ENCODE measurements at regions not wholly inside any gene's neighbourhood (a gene's known extent, or its start where the extent isn't known, plus 50 kb on each side); places are given as distances from the start of the nearest gene placed in this dataset.
"Not testable (repeated sequence)": the region's sequence is repeated elsewhere in the genome, so short reads cannot be mapped to it uniquely, and the experiment has no call there.

DNA sequence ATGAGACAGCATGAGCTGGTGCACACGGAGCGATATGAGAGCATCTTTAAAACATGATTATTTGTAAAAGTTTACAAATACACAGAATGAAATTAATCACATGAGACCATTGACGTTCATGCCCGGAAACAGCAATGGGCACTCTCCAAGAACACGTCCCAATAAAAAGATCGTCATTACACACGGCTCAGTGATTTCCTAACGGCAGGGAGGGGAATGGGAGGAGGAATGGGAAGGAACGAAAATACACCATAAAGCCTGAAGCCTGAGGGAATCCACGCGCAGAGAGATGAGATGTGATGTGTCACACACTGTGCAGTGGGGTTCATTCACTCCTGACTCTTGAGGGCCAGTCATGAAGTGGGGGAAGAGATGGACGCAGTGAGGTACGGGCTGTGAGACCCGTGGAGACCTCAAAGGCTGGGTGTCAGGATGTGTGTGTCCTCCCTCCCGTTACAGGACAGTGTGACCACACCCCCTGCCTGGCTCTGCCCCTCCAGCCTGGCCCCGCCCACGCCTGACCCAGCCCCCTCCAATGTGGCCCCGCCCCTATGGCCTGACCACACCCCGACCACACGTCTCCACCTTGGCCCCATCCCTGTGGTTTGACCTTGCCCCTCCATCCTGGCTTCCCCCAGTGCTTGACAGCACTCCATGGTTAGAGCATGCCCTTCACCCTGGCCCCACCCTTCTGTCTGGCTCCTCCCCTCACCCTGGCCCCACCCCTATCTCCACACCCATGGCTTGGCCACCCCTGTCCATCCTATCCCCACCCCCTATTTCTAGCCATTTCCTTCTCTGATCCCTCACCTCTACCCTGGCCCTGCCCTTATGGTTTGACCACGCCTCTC, 270.5 kb upstream of the SFSWAP start:
- H3K9me3 Mint-ChIP-seq; H3K27me3 Mint-ChIP-seq (ENCODE audit: low read depth); H3K4me1 Mint-ChIP-seq (ENCODE audit: low read depth); H3K36me3 Mint-ChIP-seq (ENCODE audit: low read depth); H3K27ac Mint-ChIP-seq; H3K4me3 Mint-ChIP-seq: not testable (repeated sequence)

GRCh38 chr12:131441060-131441396, 269.9 kb upstream of the SFSWAP start:
- no peak overlapping the region for H3K4me3 Mint-ChIP-seq
- no peaks in the 10 kb centered on the region for H3K36me3 Mint-ChIP-seq (ENCODE audit: low read depth)
- no peaks in the 10 kb centered on the region for H3K9me3 Mint-ChIP-seq
- no peak overlapping the region for H3K27ac Mint-ChIP-seq
- no peaks in the 10 kb centered on the region for H3K4me1 Mint-ChIP-seq (ENCODE audit: low read depth)
- H3K27me3 Mint-ChIP-seq (ENCODE audit: low read depth) = no peaks in the 10 kb centered on the region

DNA sequence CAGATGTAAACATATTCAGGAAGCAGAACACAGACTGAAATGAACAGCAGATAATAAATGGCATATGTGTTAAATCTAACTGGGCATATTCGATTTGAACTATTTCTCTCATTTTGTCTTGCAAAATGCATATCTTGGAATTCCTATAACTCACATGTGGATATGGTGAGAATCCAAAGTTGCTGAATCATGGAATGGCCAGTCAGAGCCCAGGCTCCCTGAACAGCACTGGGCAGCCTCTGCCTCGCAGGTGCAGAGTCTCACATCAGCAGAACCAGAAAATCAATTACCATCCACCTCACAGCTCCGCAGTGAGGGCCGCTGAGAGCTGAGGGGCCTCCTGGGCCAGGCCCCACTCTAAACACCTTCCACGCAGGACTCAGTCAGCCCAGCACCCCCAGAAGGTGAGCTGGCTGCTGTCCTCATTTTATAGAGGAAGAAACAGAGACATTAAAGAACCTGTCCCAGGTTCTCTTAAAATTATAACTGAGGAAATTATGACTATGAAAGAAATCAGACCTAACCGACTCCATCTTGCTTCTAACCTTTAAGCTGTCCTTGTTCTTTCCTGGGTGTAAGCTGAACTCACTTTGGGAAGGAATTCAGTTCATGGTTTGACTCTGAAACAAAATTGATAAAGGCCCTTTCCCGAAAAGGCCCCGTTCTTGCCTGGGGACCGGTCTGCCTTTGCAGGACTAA, 269.1 kb upstream of the SFSWAP start:
- Mint-ChIP-seq H3K27ac (no peak overlapping the region), H3K9me3 (no peaks in the 10 kb centered on the region), H3K36me3 (ENCODE audit: low read depth) (no peaks in the 10 kb centered on the region), H3K4me3 (no peak overlapping the region), H3K27me3 (ENCODE audit: low read depth) (no peaks in the 10 kb centered on the region), H3K4me1 (ENCODE audit: low read depth) (no peaks in the 10 kb centered on the region)

- H3K27me3 Mint-ChIP-seq (ENCODE audit: low read depth) = no peaks in the 10 kb centered on the region
- no peaks in the 10 kb centered on the region for H3K36me3 Mint-ChIP-seq (ENCODE audit: low read depth)
- H3K4me3 Mint-ChIP-seq = no peak overlapping the region
- no peaks in the 10 kb centered on the region for H3K4me1 Mint-ChIP-seq (ENCODE audit: low read depth)
- no peaks in the 10 kb centered on the region for H3K9me3 Mint-ChIP-seq
- no peak overlapping the region for H3K27ac Mint-ChIP-seq
These were observed 268.5 kb upstream of the SFSWAP start for GRCh38 chr12:131442337-131442918.

GRCh38 chr12:131443019-131444000, 267.6 kb upstream of the SFSWAP start:
- no peaks in the 10 kb centered on the region for H3K4me1 Mint-ChIP-seq (ENCODE audit: low read depth)
- H3K4me3 Mint-ChIP-seq = no peak overlapping the region
- no peak overlapping the region for H3K27ac Mint-ChIP-seq
- no peaks in the 10 kb centered on the region for H3K9me3 Mint-ChIP-seq
- no peaks in the 10 kb centered on the region for H3K27me3 Mint-ChIP-seq (ENCODE audit: low read depth)
- no peaks in the 10 kb centered on the region for H3K36me3 Mint-ChIP-seq (ENCODE audit: low read depth)

- Mint-ChIP-seq H3K27me3 (ENCODE audit: low read depth) (no peaks in the 10 kb centered on the region), H3K9me3 (no peaks in the 10 kb centered on the region), H3K4me1 (ENCODE audit: low read depth) (no peaks in the 10 kb centered on the region), H3K4me3 (no peak overlapping the region), H3K27ac (no peak overlapping the region), H3K36me3 (ENCODE audit: low read depth) (no peaks in the 10 kb centered on the region)
These were observed 266.4 kb upstream of the SFSWAP start for GRCh38 chr12:131444220-131445164.

GRCh38 chr12:131445184-131445774, 265.6 kb upstream of the SFSWAP start:
- Mint-ChIP-seq H3K4me1 (ENCODE audit: low read depth) (no peaks in the 10 kb centered on the region), H3K9me3 (no peaks in the 10 kb centered on the region), H3K36me3 (ENCODE audit: low read depth) (no peaks in the 10 kb centered on the region), H3K4me3 (no peak overlapping the region), H3K27ac (no peak overlapping the region), H3K27me3 (ENCODE audit: low read depth) (no peaks in the 10 kb centered on the region)

DNA sequence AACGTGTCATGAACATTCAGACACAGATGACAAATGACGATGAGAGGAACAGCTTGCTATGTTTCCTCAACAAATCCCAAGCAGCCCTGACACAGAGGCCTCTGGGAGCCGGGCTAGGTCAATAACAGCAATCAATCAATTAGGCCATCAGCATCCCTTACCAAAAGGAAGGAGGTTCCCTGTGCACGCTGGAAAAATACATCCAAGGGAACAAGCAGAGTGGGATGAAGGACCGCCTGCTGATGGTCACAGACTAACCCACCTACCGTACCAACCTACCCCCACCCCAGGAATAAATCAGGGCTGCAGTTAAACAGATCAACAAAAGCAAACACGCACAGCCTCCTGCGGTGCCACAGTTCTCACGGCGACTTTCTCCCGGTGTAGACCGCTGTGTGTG, 265.1 kb upstream of the SFSWAP start:
- H3K4me3 Mint-ChIP-seq = no peak overlapping the region
- no peaks in the 10 kb centered on the region for H3K9me3 Mint-ChIP-seq
- no peaks in the 10 kb centered on the region for H3K36me3 Mint-ChIP-seq (ENCODE audit: low read depth)
- H3K27me3 Mint-ChIP-seq (ENCODE audit: low read depth) = no peaks in the 10 kb centered on the region
- no peaks in the 10 kb centered on the region for H3K4me1 Mint-ChIP-seq (ENCODE audit: low read depth)
- no peak overlapping the region for H3K27ac Mint-ChIP-seq

GRCh38 chr12:131447636-131448035, 263.3 kb upstream of the SFSWAP start:
- peaks cover 11% of the 10 kb centered on the region for H3K27me3 Mint-ChIP-seq (ENCODE audit: low read depth)
- not testable (repeated sequence) for H3K4me1 Mint-ChIP-seq (ENCODE audit: low read depth); H3K4me3 Mint-ChIP-seq; H3K9me3 Mint-ChIP-seq; H3K36me3 Mint-ChIP-seq (ENCODE audit: low read depth); H3K27ac Mint-ChIP-seq

GRCh38 chr12:131448254-131448795, 262.6 kb upstream of the SFSWAP start:
- no peaks in the 10 kb centered on the region for H3K36me3 Mint-ChIP-seq (ENCODE audit: low read depth)
- no peak overlapping the region for H3K27ac Mint-ChIP-seq
- no peak overlapping the region for H3K4me3 Mint-ChIP-seq
- no peaks in the 10 kb centered on the region for H3K9me3 Mint-ChIP-seq
- peaks cover 13% of the 10 kb centered on the region for H3K27me3 Mint-ChIP-seq (ENCODE audit: low read depth)
- peaks cover 2% of the 10 kb centered on the region for H3K4me1 Mint-ChIP-seq (ENCODE audit: low read depth)

DNA sequence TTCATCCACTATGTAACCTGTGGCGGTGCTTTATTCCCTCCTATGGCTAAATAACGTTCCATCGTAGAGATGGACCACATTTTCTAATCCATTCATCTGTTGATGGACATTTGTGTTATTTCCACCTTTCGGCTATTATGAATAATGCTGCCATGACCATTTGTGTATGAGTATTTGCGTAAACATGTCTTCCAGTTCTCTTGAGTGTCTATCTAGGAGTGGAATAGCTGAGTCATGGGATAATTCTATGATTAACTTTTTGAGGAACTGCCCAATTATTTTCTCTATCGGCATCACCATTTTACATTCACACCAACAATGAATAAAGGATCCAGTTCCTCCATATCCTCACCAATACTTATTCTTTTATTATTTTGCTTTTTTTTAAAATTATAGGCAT, 261.9 kb upstream of the SFSWAP start:
- peaks cover 13% of the 10 kb centered on the region for H3K27me3 Mint-ChIP-seq (ENCODE audit: low read depth)
- H3K27ac Mint-ChIP-seq = no peak overlapping the region
- no peak overlapping the region for H3K4me3 Mint-ChIP-seq
- H3K9me3 Mint-ChIP-seq = no peaks in the 10 kb centered on the region
- peaks cover 2% of the 10 kb centered on the region for H3K4me1 Mint-ChIP-seq (ENCODE audit: low read depth)
- H3K36me3 Mint-ChIP-seq (ENCODE audit: low read depth) = no peaks in the 10 kb centered on the region

DNA sequence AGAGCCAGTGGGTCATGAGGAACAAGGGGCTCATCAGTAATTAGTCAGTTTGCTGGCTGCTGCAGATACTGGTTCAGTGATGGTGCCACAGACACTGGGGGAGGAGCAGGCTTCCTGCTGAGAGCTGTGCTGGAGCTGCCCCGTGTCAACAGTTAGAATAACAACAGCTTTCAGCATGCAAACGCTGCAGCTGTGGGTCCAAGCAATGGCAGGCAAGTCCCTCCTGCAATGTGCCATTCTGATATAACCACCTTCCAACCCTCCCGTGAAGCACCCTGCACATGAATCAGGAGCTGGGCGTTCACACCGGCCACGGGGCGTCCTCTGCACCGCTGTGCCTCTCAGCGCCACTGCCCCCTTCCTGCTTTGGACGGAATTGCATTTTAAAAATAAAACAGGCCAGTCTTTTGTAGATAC, 258.4 kb upstream of the SFSWAP start:
- Mint-ChIP-seq H3K9me3 (no peaks in the 10 kb centered on the region), H3K4me1 (ENCODE audit: low read depth) (peaks cover 2% of the 10 kb centered on the region), H3K27ac (no peak overlapping the region), H3K27me3 (ENCODE audit: low read depth) (peaks cover 13% of the 10 kb centered on the region), H3K36me3 (ENCODE audit: low read depth) (no peaks in the 10 kb centered on the region), H3K4me3 (no peak overlapping the region)

Measured in T-helper 1 cell treated with Interleukin-12 subunit alpha and Interleukin-12 subunit beta and Interleukin-4 antibody, amounts not matched to agents 30 μg/mL and 1 μg/mL, for 36 hours (primary cell).